Neural progenitor cell (in vitro differentiated cells): ENCODE measurements at regions not wholly inside any gene's neighbourhood (a gene's known extent, or its start where the extent isn't known, plus 50 kb on each side); places are given as distances from the start of the nearest gene placed in this dataset.

Experiments
- DNase-seq: peaks from one replicate; pipeline ENCODE4 v3.0.0-alpha.2; 2016; ENCODE audit warnings: low spot score
- H2AFZ ChIP-seq: fragments of 200-600 bp; sonication (generic); replicated peaks from 2 replicates; pipeline ENCODE4 v1.6.1; 2016; ENCODE audit warnings: antibody characterized with exemption
- H3F3A ChIP-seq: fragments of 200-600 bp; sonication (generic); 2 replicates; pipeline ENCODE4 v1.6.1; 2016; ENCODE audit warnings: antibody characterized with exemption, low read depth
- H3K27ac ChIP-seq: fragments of 200-600 bp; sonication (generic); 2 replicates; pipeline ENCODE4 v1.5.1; 2016; ENCODE audit warnings: mild to moderate bottlenecking
- H3K27me3 ChIP-seq: fragments of 200-600 bp; sonication (generic); 2 replicates; pipeline ENCODE4 v1.6.1; 2016; ENCODE audit warnings: mild to moderate bottlenecking, moderate library complexity
- H3K36me3 ChIP-seq: fragments of 200-600 bp; sonication (generic); 2 replicates; pipeline ENCODE4 v1.5.1; 2016
- H3K4me1 ChIP-seq: fragments of 200-600 bp; sonication (generic); 2 replicates; pipeline ENCODE4 v1.6.1; 2016; ENCODE audit warnings: mixed run types
- H3K4me2 ChIP-seq: fragments of 200-600 bp; sonication (generic); 2 replicates; pipeline ENCODE4 v1.6.1; 2016
- H3K4me3 ChIP-seq: fragments of 200-600 bp; sonication (generic); 2 replicates; pipeline ENCODE4 v1.5.1; 2016
- H3K79me2 ChIP-seq: fragments of 200-600 bp; sonication (generic); 2 replicates; pipeline ENCODE4 v1.6.1; 2016; ENCODE audit warnings: low read depth
- H3K9ac ChIP-seq: fragments of 200-600 bp; sonication (generic); 2 replicates; pipeline ENCODE4 v1.6.1; 2016
- H3K9me3 ChIP-seq: fragments of 200-600 bp; sonication (generic); 2 replicates; pipeline ENCODE4 v1.5.1; 2016; ENCODE audit warnings: low read depth
- H4K20me1 ChIP-seq: fragments of 200-600 bp; sonication (generic); 2 replicates; pipeline ENCODE4 v1.6.1; 2016; ENCODE audit warnings: low read depth
- H3K27ac Mint-ChIP-seq: 3 replicates; pipeline ENCODE4 v1.8.0; 2021; ENCODE audit warnings: mixed read lengths
- H3K27me3 Mint-ChIP-seq: 2 replicates; pipeline ENCODE4 v1.8.0; 2022; ENCODE audit warnings: low read depth, mild to moderate bottlenecking, inconsistent platforms, moderate library complexity, mixed read lengths; ENCODE audit not compliant: insufficient read depth
- H3K36me3 Mint-ChIP-seq: 3 replicates; pipeline ENCODE4 v1.8.0; 2021; ENCODE audit warnings: mixed read lengths
- H3K4me1 Mint-ChIP-seq: 3 replicates; pipeline ENCODE4 v1.8.0; 2021; ENCODE audit warnings: mixed read lengths
- H3K4me3 Mint-ChIP-seq: 3 replicates; pipeline ENCODE4 v1.8.0; 2021; ENCODE audit warnings: mild to moderate bottlenecking, moderate library complexity, mixed read lengths
- H3K9me3 Mint-ChIP-seq: 3 replicates; pipeline ENCODE4 v1.8.0; 2020; ENCODE audit warnings: mixed read lengths
- EZH2 ChIP-seq: fragments of 200-600 bp; sonication (generic); IDR thresholded peaks from 2 replicates; pipeline ENCODE4 v1.6.1; 2017; ENCODE audit warnings: antibody characterized with exemption, mild to moderate bottlenecking, moderate library complexity
- EZH2phosphoT487 ChIP-seq: fragments of 200-600 bp; sonication (generic); IDR thresholded peaks from 2 replicates; pipeline ENCODE4 v1.6.1; 2017; ENCODE audit warnings: antibody characterized with exemption
- TF ChIP-seq, protein P1 (sequence below): fragments of 200-600 bp; sonication (generic); IDR thresholded peaks from 2 replicates; pipeline ENCODE4 v1.5.1; 2017; ENCODE audit warnings: antibody characterized with exemption, mild to moderate bottlenecking

DNA sequence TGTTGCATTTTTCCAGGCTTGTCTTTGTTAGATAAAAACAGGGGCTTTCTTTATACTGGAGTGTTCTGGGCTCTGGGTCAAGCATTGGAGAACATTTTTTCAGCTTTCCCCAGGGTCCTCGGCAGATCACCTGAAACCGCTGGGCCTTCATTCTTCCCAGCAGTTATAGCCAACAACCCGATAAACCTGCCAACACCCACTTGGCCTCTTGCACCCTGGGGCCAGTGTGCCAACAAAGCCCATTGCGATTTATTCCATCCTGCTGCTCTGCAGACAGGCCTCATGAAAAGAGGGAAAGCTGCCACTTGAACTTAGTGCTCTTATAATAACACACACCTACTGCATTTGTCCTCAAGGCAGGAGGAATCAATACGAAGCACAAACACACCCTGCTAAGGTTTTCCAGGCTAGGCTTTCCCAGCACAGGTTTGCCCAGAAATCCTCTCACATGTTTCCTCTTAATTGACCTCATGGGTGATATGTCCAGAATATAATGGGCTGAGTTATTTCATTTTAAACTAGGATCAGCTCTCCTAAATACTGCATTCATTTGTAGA, 669.3 kb downstream of the LIG4 start:
- H3F3A ChIP-seq = no peaks in the 10 kb centered on the region
- H3K4me3 Mint-ChIP-seq = no peak overlapping the region
- H3K9me3 Mint-ChIP-seq = no peaks in the 10 kb centered on the region
- H3K27me3 ChIP-seq = no peaks in the 10 kb centered on the region
- H3K9ac ChIP-seq = no peak overlapping the region
- H3K79me2 ChIP-seq = no peaks in the 10 kb centered on the region
- no peaks in the 10 kb centered on the region for H3K27me3 Mint-ChIP-seq
- no peaks in the 10 kb centered on the region for H3K9me3 ChIP-seq
- TF ChIP-seq, protein P1, sequence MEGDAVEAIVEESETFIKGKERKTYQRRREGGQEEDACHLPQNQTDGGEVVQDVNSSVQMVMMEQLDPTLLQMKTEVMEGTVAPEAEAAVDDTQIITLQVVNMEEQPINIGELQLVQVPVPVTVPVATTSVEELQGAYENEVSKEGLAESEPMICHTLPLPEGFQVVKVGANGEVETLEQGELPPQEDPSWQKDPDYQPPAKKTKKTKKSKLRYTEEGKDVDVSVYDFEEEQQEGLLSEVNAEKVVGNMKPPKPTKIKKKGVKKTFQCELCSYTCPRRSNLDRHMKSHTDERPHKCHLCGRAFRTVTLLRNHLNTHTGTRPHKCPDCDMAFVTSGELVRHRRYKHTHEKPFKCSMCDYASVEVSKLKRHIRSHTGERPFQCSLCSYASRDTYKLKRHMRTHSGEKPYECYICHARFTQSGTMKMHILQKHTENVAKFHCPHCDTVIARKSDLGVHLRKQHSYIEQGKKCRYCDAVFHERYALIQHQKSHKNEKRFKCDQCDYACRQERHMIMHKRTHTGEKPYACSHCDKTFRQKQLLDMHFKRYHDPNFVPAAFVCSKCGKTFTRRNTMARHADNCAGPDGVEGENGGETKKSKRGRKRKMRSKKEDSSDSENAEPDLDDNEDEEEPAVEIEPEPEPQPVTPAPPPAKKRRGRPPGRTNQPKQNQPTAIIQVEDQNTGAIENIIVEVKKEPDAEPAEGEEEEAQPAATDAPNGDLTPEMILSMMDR = no peak
- TF ChIP-seq EZH2 = no peak
- no peak for TF ChIP-seq EZH2phosphoT487
- no peaks in the 10 kb centered on the region for H3K36me3 Mint-ChIP-seq
- no peak overlapping the region for H3K4me3 ChIP-seq
- H2AFZ ChIP-seq = no peak overlapping the region
- no peaks in the 10 kb centered on the region for H3K36me3 ChIP-seq
- H3K4me1 ChIP-seq = no peaks in the 10 kb centered on the region
- no peak for DNase-seq
- H3K27ac ChIP-seq = no peak overlapping the region
- no peak overlapping the region for H3K27ac Mint-ChIP-seq
- H3K4me2 ChIP-seq = no peak overlapping the region
- no peaks in the 10 kb centered on the region for H3K4me1 Mint-ChIP-seq
- no peaks in the 10 kb centered on the region for H4K20me1 ChIP-seq

DNA sequence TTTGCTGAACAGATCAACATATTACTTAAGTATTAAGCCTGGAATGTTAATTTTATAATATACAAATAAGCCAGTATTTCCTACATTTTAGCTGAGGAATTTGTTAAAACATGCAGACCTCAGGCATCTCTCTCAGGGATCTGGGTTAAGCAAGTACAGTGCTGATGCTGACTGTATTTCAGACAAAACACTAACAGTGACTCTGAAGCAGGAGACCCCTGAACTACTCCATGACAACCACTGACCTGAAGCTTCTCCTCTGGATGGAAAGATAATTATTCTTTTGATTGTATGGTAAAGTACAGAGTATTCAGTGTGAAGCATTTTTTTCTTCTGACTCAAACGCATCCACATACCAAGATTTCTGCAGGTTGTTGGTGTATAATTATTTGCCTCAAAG, 680.8 kb downstream of the LIG4 start:
- DNase-seq = no peak
- no peaks in the 10 kb centered on the region for H3K79me2 ChIP-seq
- H4K20me1 ChIP-seq = no peaks in the 10 kb centered on the region
- Mint-ChIP-seq H3K27ac (no peak overlapping the region), H3K36me3 (no peaks in the 10 kb centered on the region), H3K4me3 (no peak overlapping the region), H3K4me1 (peaks cover 5% of the 10 kb centered on the region), H3K9me3 (peaks cover 3% of the 10 kb centered on the region), H3K27me3 (no peaks in the 10 kb centered on the region)
- no peaks in the 10 kb centered on the region for H3K9me3 ChIP-seq
- no peak overlapping the region for H3K4me3 ChIP-seq
- TF ChIP-seq EZH2 (no peak), EZH2phosphoT487 (no peak)
- TF ChIP-seq, protein P1 = no peak
- no peak overlapping the region for H3K4me2 ChIP-seq
- H3K36me3 ChIP-seq = no peaks in the 10 kb centered on the region
- no peak overlapping the region for H3K9ac ChIP-seq
- H3K4me1 ChIP-seq = no peaks in the 10 kb centered on the region
- H3F3A ChIP-seq = no peaks in the 10 kb centered on the region
- H3K27me3 ChIP-seq = no peaks in the 10 kb centered on the region
- H2AFZ ChIP-seq = no peak overlapping the region
- H3K27ac ChIP-seq = no peak overlapping the region

DNA sequence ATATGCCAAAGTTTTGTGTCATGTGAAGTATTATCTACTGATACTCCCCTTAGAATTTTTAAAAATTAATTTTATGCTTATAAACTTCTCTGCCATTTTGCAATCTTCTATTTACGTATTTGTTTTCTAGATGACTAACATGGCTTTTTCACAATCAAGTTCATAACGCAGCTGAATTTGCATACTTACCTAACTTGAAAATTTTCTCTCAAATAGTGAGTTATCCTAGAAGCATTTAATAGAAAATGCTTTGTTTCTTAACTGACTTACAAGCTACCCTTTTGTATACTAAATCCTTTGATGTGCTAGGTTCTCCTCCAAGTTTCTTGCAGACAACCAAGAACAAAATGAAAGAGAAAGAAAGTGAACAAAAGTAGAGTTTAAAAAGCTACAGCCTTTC, 683.5 kb downstream of the LIG4 start:
- H3K9me3 Mint-ChIP-seq = peaks cover 3% of the 10 kb centered on the region
- Histone ChIP-seq H3K4me1 (peaks cover 5% of the 10 kb centered on the region), H3K4me2 (no peak overlapping the region), H3K4me3 (no peak overlapping the region), H3K79me2 (no peaks in the 10 kb centered on the region), H3K9me3 (no peaks in the 10 kb centered on the region), H3K9ac (no peak overlapping the region), H4K20me1 (no peaks in the 10 kb centered on the region), H2AFZ (no peak overlapping the region), H3K27me3 (no peaks in the 10 kb centered on the region), H3K36me3 (no peaks in the 10 kb centered on the region), H3F3A (no peaks in the 10 kb centered on the region), H3K27ac (no peak overlapping the region)
- no peak for TF ChIP-seq EZH2
- TF ChIP-seq, protein P1 = no peak
- no peak for TF ChIP-seq EZH2phosphoT487
- no peak overlapping the region for H3K4me3 Mint-ChIP-seq
- peaks cover 11% of the 10 kb centered on the region for H3K4me1 Mint-ChIP-seq
- H3K36me3 Mint-ChIP-seq = no peaks in the 10 kb centered on the region
- DNase-seq = no peak
- H3K27ac Mint-ChIP-seq = no peak overlapping the region
- no peaks in the 10 kb centered on the region for H3K27me3 Mint-ChIP-seq
